ENCODE measurements at regions not wholly inside any gene's neighbourhood (a gene's known extent, or its start where the extent isn't known, plus 50 kb on each side); places are given as distances from the start of the nearest gene placed in this dataset.
"Not testable (repeated sequence)": the region's sequence is repeated elsewhere in the genome, so short reads cannot be mapped to it uniquely, and the experiment has no call there.

DNA sequence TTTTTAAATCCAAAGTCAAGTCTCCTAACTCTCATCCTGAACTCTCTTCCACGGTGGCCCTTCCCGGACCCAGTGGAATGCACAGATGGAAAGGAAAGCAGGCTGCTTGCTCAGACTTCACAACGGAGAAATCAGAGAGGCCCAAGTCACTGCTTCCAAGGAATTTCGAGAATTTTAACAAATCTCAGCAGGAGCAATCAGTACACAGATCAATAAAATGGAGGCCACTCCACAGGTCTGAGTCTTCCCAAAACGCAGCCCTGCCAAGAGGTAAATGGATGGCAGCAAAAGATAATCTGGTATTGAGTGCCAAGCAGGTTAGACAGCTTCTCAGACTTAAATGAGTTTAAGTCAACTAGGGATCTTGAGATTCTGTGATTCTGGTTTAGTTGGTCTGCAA, 81.1 kb upstream of the TIAM1 start:
- Histone ChIP-seq H3K27ac (no peak overlapping the region), H3K4me3 (no peak overlapping the region), H3K9me3 (ENCODE audit: low read depth, low read length) (no peaks in the 10 kb centered on the region), H3K36me3 (ENCODE audit: insufficient read depth, low read length) (no peaks in the 10 kb centered on the region), H3K9ac (ENCODE audit: insufficient read length) (no peak overlapping the region)
- no peak for DNase-seq (ENCODE audit: low read depth, low spot score)
- TF ChIP-seq FOXP2 (optimal IDR thresholded peaks at IDR 0.05; ENCODE audit: control extremely low read depth, extremely low read length, insufficient read depth), result no peak

DNA sequence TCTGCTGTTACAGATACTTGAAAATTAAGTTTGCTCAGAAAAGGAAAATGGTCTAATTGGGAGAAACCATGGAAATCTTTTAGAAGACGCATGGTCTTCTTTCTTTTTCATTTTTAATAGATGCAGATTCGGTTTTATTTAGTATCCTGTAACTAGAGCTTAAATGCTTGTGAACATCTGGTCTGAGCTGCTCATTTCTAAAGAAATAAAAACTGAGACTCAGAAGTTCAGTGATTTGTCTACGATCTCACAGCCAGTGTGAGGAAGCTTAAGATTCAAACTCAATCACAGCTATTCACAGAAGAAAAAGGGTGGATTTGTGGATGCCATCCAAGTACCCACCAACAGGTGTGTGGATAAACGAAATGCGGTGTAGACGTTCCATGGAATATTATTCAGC, 80.0 kb upstream of the TIAM1 start:
- DNase-seq (ENCODE audit: low read depth, low spot score), result no peak
- no peak overlapping the region for H3K27ac ChIP-seq
- TF ChIP-seq EZH2 (IDR thresholded peaks at IDR 0.05) (no peak), POLR2AphosphoS5 (IDR thresholded peaks at IDR 0.05; ENCODE audit: borderline replicate concordance, low read depth, low read length) (no peak), FOXP2 (optimal IDR thresholded peaks at IDR 0.05; ENCODE audit: control extremely low read depth, extremely low read length, insufficient read depth) (no peak)
- no peaks in the 10 kb centered on the region for H3K36me3 ChIP-seq (ENCODE audit: insufficient read depth, low read length)
- H3K9me3 ChIP-seq (ENCODE audit: low read depth, low read length), result no peaks in the 10 kb centered on the region
- H3K9ac ChIP-seq (ENCODE audit: insufficient read length), result no peak overlapping the region
- no peak overlapping the region for H3K4me3 ChIP-seq

DNA sequence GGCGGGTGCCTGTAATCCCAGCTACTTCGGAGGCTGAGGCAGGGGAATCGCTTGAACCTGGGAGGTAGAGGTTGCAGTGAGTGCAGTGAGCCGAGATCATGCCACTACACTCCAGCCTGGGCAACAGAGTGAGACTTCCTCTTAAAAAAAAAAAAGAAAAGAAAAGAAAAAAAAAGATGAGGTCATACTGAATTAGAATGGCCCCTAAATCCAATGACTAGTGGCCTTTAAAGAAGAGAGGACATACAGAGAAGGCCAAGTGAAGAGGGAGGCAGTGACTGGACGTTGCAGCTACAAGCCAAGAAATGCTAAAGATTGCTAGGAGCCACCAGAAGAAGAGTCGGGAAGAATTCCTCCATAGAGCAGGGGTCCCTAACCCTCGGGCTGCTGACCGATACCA, 76.9 kb upstream of the TIAM1 start:
- no peak for DNase-seq (ENCODE audit: low read depth, low spot score)
- H3K4me3 ChIP-seq, result no peak overlapping the region
- H3K36me3 ChIP-seq (ENCODE audit: insufficient read depth, low read length), result no peaks in the 10 kb centered on the region
- no peak overlapping the region for H3K9ac ChIP-seq (ENCODE audit: insufficient read length)
- no peak for TF ChIP-seq EZH2 (IDR thresholded peaks at IDR 0.05)
- no peak for TF ChIP-seq POLR2AphosphoS5 (IDR thresholded peaks at IDR 0.05; ENCODE audit: borderline replicate concordance, low read depth, low read length)
- no peak for TF ChIP-seq FOXP2 (optimal IDR thresholded peaks at IDR 0.05; ENCODE audit: control extremely low read depth, extremely low read length, insufficient read depth)
- no peak overlapping the region for H3K27ac ChIP-seq
- H3K9me3 ChIP-seq (ENCODE audit: low read depth, low read length), result no peaks in the 10 kb centered on the region

DNA sequence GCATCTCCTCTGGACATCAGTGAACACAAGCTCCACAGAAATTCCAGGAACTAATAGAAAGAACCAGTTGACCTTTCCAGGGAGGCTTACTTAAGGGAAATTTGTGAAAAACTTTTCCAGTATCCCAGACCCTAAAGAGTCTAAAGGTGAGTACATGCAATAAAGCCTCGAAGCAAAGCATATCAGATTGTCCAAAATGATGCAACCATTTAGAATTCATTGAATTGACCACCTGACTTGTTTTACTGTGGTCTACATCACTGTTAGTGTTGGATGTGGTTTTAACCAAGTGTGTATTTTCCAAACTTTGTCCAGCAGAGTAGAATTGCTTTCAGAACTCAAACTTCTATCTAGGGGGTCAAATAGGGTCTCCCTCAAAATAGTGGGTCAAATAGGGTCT, 76.3 kb upstream of the TIAM1 start:
- no peak overlapping the region for H3K9ac ChIP-seq (ENCODE audit: insufficient read length)
- TF ChIP-seq POLR2AphosphoS5 (IDR thresholded peaks at IDR 0.05; ENCODE audit: borderline replicate concordance, low read depth, low read length) (no peak), EZH2 (IDR thresholded peaks at IDR 0.05) (no peak), FOXP2 (optimal IDR thresholded peaks at IDR 0.05; ENCODE audit: control extremely low read depth, extremely low read length, insufficient read depth) (no peak)
- no peak overlapping the region for H3K27ac ChIP-seq
- DNase-seq (ENCODE audit: low read depth, low spot score), result no peak
- no peak overlapping the region for H3K4me3 ChIP-seq
- H3K36me3 ChIP-seq (ENCODE audit: insufficient read depth, low read length), result no peaks in the 10 kb centered on the region
- H3K9me3 ChIP-seq (ENCODE audit: low read depth, low read length), result no peaks in the 10 kb centered on the region

DNA sequence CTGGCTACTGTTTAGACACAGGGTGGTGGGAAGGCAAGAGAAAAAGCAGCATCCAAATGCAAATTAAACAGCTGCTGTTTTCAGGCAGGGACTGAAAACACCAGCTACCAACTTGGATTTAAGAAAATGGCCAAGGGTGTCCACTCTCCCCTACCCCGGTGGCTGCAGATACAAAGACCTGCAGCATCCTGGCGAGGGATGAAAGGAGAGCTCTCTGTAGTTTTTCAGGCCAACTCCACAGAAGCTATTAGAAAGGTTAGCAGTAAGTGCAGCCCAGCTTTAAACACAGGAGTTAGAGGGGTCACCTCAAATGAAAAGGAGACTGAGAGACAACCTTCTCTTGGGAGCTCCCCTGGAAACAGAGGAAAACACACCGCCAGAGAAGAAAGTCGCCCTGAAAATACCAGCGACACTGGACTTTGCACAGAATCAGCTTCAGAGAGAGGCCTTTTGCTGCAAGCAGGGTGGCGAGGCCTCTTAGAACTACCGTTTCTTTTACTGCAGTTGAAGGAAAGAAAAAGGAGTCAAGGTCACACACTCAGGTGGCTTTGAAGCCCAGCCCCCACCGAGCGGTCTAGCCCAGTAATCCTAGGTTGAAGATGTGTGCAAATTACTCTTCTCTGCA, 74.4 kb upstream of the TIAM1 start:
- no peak for TF ChIP-seq POLR2AphosphoS5 (IDR thresholded peaks at IDR 0.05; ENCODE audit: borderline replicate concordance, low read depth, low read length)
- TF ChIP-seq FOXP2 (optimal IDR thresholded peaks at IDR 0.05; ENCODE audit: control extremely low read depth, extremely low read length, insufficient read depth), result no peak
- no peak for TF ChIP-seq EZH2 (IDR thresholded peaks at IDR 0.05)

DNA sequence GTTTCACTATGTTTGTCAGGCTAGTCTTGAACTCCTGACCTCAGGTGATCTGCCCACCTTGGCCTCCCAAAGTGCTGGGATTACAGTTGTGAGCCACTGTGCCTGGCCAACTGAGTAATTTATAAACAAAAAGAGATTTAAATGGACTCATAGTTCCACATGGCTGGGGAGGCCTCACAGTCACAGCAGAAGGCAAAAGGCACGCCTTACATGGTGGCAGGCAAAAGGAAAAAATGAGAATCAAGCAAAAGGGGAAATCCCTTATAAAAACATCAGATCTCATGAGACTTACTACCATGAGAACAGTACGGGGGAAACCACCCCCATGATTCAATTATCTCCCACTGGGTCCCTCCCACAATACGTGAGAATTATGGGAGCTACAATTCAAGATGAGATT, 73.2 kb upstream of the TIAM1 start:
- H3K9me3 ChIP-seq (ENCODE audit: low read depth, low read length); DNase-seq (ENCODE audit: low read depth, low spot score); H3K9ac ChIP-seq (ENCODE audit: insufficient read length); H3K27ac ChIP-seq; H3K4me3 ChIP-seq; H3K36me3 ChIP-seq (ENCODE audit: insufficient read depth, low read length): not testable (repeated sequence)

More for the DNA sequence above, 74.4 kb upstream of the TIAM1 start:
- H3K9me3 ChIP-seq (ENCODE audit: low read depth, low read length), result no peaks in the 10 kb centered on the region
- no peak overlapping the region for H3K27ac ChIP-seq
- DNase-seq (ENCODE audit: low read depth, low spot score), result no peak
- H3K36me3 ChIP-seq (ENCODE audit: insufficient read depth, low read length), result no peaks in the 10 kb centered on the region
- H3K9ac ChIP-seq (ENCODE audit: insufficient read length), result no peak overlapping the region
- H3K4me3 ChIP-seq, result no peak overlapping the region

DNA sequence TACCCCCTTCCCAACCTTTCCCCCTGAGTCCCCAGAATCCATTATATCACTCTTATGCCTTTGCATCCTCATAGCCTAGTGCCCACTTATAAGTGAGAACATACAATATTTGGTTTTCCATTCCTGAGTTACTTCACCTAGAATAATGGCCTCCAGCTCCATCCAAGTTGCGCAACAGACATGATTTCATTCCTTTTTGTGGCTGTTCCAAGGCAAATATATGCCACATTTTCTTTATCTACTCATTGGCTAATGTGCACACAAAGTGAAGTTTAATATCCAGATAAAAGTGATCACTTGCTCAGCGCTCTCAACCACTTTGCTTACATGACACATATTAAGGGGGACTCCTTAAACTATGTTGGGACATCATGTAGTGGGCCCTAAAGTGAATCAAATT, 72.4 kb upstream of the TIAM1 start:
- no peak for DNase-seq (ENCODE audit: low read depth, low spot score)
- Histone ChIP-seq H3K9ac (ENCODE audit: insufficient read length) (no peak overlapping the region), H3K9me3 (ENCODE audit: low read depth, low read length) (no peaks in the 10 kb centered on the region), H3K4me3 (no peak overlapping the region), H3K27ac (no peak overlapping the region), H3K36me3 (ENCODE audit: insufficient read depth, low read length) (no peaks in the 10 kb centered on the region)
- TF ChIP-seq EZH2 (IDR thresholded peaks at IDR 0.05) (no peak), FOXP2 (optimal IDR thresholded peaks at IDR 0.05; ENCODE audit: control extremely low read depth, extremely low read length, insufficient read depth) (no peak), POLR2AphosphoS5 (IDR thresholded peaks at IDR 0.05; ENCODE audit: borderline replicate concordance, low read depth, low read length) (no peak)

DNA sequence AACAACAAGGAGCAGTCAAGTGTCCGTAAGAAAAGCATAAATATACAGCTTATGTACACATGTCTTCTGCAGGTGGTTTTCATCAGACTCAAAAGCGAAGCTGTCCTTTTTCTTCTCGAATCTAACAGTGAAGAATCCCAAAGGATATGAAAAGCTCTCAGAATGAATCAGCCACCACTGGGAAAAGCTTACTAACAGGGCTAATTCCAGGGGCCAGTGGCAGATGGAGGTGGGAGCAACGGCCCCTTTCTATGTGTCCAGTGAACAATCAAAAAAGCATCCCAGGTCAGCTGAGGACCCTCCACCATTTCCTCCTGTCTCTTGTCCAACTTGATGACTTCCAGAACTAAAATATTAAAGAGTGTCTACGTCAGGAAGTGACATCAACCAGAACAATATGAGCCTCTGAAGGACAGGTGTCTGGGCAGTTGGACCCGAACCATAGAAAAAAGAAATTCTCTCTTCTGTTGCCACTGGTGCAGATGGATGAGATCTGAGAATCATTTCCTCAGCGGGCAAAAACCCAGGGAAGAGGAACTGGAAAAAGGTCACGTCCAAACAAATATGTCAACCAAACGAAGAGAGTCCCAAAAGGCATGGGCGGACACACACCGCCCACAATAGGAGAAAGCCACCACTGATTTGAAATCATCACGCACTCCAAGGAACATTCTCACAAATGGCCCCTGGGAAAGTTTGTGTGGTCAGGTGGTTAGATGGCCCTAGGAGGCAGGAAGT, 70.4 kb upstream of the TIAM1 start:
- Histone ChIP-seq H3K27ac (no peak overlapping the region), H3K4me3 (no peak overlapping the region)

DNA sequence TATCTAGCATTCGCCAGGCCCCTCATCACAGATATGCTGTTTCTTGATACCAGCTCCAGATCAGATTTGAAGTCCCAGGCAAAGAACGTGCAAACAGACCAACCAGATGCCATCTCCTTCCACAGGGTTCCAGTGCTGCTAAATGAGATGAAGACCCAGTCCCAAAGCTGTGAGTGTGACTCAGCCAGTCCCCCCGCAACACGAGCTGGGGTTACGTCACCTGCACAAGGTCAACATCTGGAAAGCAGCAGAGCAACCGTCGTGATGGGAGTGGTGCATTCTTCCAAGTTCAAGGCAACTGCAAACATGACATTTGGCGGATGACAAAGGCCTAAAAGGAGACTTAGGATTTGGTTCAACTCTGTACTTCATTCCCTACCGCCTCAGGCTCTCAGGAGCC, 69.6 kb upstream of the TIAM1 start:
- no peak for TF ChIP-seq POLR2AphosphoS5 (IDR thresholded peaks at IDR 0.05; ENCODE audit: borderline replicate concordance, low read depth, low read length)
- no peak for TF ChIP-seq EZH2 (IDR thresholded peaks at IDR 0.05)
- no peak for TF ChIP-seq FOXP2 (optimal IDR thresholded peaks at IDR 0.05; ENCODE audit: control extremely low read depth, extremely low read length, insufficient read depth)
- H3K9me3 ChIP-seq (ENCODE audit: low read depth, low read length), result no peaks in the 10 kb centered on the region
- no peak overlapping the region for H3K4me3 ChIP-seq
- H3K27ac ChIP-seq, result no peak overlapping the region
- DNase-seq (ENCODE audit: low read depth, low spot score), result no peak
- H3K9ac ChIP-seq (ENCODE audit: insufficient read length), result no peak overlapping the region
- no peaks in the 10 kb centered on the region for H3K36me3 ChIP-seq (ENCODE audit: insufficient read depth, low read length)

More for the DNA sequence above, 70.4 kb upstream of the TIAM1 start:
- no peak overlapping the region for H3K9ac ChIP-seq (ENCODE audit: insufficient read length)
- H3K9me3 ChIP-seq (ENCODE audit: low read depth, low read length), result no peaks in the 10 kb centered on the region
- TF ChIP-seq EZH2 (IDR thresholded peaks at IDR 0.05) (no peak), FOXP2 (optimal IDR thresholded peaks at IDR 0.05; ENCODE audit: control extremely low read depth, extremely low read length, insufficient read depth) (no peak), POLR2AphosphoS5 (IDR thresholded peaks at IDR 0.05; ENCODE audit: borderline replicate concordance, low read depth, low read length) (no peak)
- DNase-seq (ENCODE audit: low read depth, low spot score), result no peak
- no peaks in the 10 kb centered on the region for H3K36me3 ChIP-seq (ENCODE audit: insufficient read depth, low read length)

Data from SK-N-MC (cell line).